ENCODE measurements at regions not wholly inside any gene's neighbourhood (a gene's known extent, or its start where the extent isn't known, plus 50 kb on each side); places are given as distances from the start of the nearest gene placed in this dataset.

- TF ChIP-seq SNAI2 (CRISPR knock-in tag; IDR thresholded peaks at IDR 0.05) (no peak), CSRNP3 (CRISPR knock-in tag; IDR thresholded peaks at IDR 0.05) (no peak), ZNF565 (CRISPR knock-in tag; conservative IDR thresholded peaks at IDR 0.05; ENCODE audit: low read depth) (no peak), PATZ1 (CRISPR knock-in tag; IDR thresholded peaks at IDR 0.05; ENCODE audit: borderline replicate concordance) (no peak), OSR1 (CRISPR knock-in tag; IDR thresholded peaks at IDR 0.05) (no peak), CREB5 (CRISPR knock-in tag; IDR thresholded peaks at IDR 0.05; ENCODE audit: low read depth) (no peak), ZNF8 (CRISPR knock-in tag; IDR thresholded peaks at IDR 0.05) (no peak)
- TF ChIP-seq, protein P1, sequence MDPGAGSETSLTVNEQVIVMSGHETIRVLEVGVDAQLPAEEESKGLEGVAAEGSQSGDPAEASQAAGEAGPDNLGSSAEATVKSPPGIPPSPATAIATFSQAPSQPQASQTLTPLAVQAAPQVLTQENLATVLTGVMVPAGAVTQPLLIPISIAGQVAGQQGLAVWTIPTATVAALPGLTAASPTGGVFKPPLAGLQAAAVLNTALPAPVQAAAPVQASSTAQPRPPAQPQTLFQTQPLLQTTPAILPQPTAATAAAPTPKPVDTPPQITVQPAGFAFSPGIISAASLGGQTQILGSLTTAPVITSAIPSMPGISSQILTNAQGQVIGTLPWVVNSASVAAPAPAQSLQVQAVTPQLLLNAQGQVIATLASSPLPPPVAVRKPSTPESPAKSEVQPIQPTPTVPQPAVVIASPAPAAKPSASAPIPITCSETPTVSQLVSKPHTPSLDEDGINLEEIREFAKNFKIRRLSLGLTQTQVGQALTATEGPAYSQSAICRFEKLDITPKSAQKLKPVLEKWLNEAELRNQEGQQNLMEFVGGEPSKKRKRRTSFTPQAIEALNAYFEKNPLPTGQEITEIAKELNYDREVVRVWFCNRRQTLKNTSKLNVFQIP (CRISPR knock-in tag; IDR thresholded peaks at IDR 0.05; ENCODE audit: borderline replicate concordance, low read depth) = no peak
- no peak for ATAC-seq
These were observed 100.1 kb upstream of the MRPS30 start for GRCh38 chr5:44708602-44709001.

GRCh38 chr5:44707721-44708120 lies 101.0 kb upstream of the MRPS30 start:
- no peak for ATAC-seq
- TF ChIP-seq ZNF8 (CRISPR knock-in tag; IDR thresholded peaks at IDR 0.05) (no peak), CSRNP3 (CRISPR knock-in tag; IDR thresholded peaks at IDR 0.05) (no peak), ZC3H10 (CRISPR knock-in tag; IDR thresholded peaks at IDR 0.05) (no peak), TCF4 (CRISPR knock-in tag; IDR thresholded peaks at IDR 0.05; ENCODE audit: borderline replicate concordance) (no peak), PPARA (CRISPR knock-in tag; IDR thresholded peaks at IDR 0.05; ENCODE audit: borderline replicate concordance) (no peak), PATZ1 (CRISPR knock-in tag; IDR thresholded peaks at IDR 0.05; ENCODE audit: borderline replicate concordance) (no peak), ZNF565 (CRISPR knock-in tag; conservative IDR thresholded peaks at IDR 0.05; ENCODE audit: low read depth) (no peak), GLIS3 (CRISPR knock-in tag; IDR thresholded peaks at IDR 0.05) (no peak), CSDC2 (CRISPR knock-in tag; IDR thresholded peaks at IDR 0.05) (no peak), ZFP30 (CRISPR knock-in tag; IDR thresholded peaks at IDR 0.05) (no peak), ZFP3 (CRISPR knock-in tag; IDR thresholded peaks at IDR 0.05) (no peak), CREB5 (CRISPR knock-in tag; IDR thresholded peaks at IDR 0.05; ENCODE audit: low read depth) (no peak), OSR1 (CRISPR knock-in tag; IDR thresholded peaks at IDR 0.05) (no peak)
- TF ChIP-seq, protein P1 (CRISPR knock-in tag; IDR thresholded peaks at IDR 0.05; ENCODE audit: borderline replicate concordance, low read depth) = no peak
